ENCODE measurements at regions not wholly inside any gene's neighbourhood (a gene's known extent, or its start where the extent isn't known, plus 50 kb on each side); places are given as distances from the start of the nearest gene placed in this dataset.
A peak's percentile ranks its signal among the peaks of the same experiment; 100 is the strongest.

DNA sequence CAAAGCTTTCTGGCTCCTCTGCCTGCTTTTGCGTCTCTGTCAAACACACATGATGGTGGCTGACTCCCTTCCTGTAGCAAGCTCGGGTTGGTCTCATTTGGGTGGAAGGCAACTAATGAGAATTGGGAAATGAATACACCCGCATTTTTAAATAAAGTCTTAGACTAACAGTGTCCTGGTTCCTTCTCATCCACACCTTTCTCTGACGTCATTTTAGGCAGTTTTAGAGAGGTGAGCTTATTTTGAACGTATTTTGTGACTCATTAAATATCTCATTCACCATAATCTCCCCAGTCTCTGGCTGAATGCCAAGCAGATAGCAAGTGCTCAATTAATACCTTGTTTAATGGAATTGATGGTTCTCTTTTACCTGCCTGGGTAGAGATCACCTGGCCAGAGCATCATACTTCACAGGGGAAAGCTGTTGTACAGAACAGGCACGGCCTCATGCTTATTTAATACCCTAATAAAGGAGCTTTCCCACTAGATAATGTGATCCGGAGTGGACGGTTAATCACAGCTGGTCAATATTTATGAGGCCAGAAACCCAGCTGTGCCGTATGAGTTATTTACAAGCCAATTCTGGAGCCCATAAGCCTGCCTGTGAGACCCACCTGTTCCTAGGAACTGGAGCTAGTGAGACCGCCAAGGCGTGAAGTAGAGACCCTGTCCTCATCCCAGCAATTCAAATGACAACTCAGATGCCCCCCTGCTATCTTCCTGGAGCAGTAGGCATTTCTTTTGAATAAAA is 149.7 kb upstream of the PROK2 start:
- Histone ChIP-seq H3K4me3 (IDR thresholded peaks at IDR 0.05; ENCODE audit: insufficient read depth, low read depth, low read length) (no peak overlapping the region), H3K27me3 (ENCODE audit: insufficient read depth, low read depth) (no peaks in the 10 kb centered on the region), H3K27ac (no peak overlapping the region), H3K4me1 (ENCODE audit: low read depth, poor library complexity, severe bottlenecking) (no peaks in the 10 kb centered on the region), H3K36me3 (ENCODE audit: insufficient read depth) (no peaks in the 10 kb centered on the region), H2AFZ (ENCODE audit: low read depth) (no peak overlapping the region), H4K20me1 (ENCODE audit: insufficient read depth) (no peaks in the 10 kb centered on the region), H3K4me2 (no peak overlapping the region), H3K79me2 (ENCODE audit: insufficient read depth, low read depth) (no peaks in the 10 kb centered on the region), H3K9ac (no peak overlapping the region)
- TF ChIP-seq CTCF (conservative IDR thresholded peaks at IDR 0.05; ENCODE audit: low read depth, low read length) = no peak

- Histone ChIP-seq H3K36me3 (ENCODE audit: insufficient read depth) (no peaks in the 10 kb centered on the region), H4K20me1 (ENCODE audit: insufficient read depth) (no peaks in the 10 kb centered on the region), H3K4me1 (ENCODE audit: low read depth, poor library complexity, severe bottlenecking) (no peaks in the 10 kb centered on the region), H3K27ac (no peak overlapping the region), H3K79me2 (ENCODE audit: insufficient read depth, low read depth) (no peaks in the 10 kb centered on the region), H3K9ac (no peak overlapping the region), H2AFZ (ENCODE audit: low read depth) (no peak overlapping the region), H3K4me2 (no peak overlapping the region), H3K4me3 (IDR thresholded peaks at IDR 0.05; ENCODE audit: insufficient read depth, low read depth, low read length) (no peak overlapping the region), H3K27me3 (ENCODE audit: insufficient read depth, low read depth) (no peaks in the 10 kb centered on the region)
- no peak for TF ChIP-seq CTCF (conservative IDR thresholded peaks at IDR 0.05; ENCODE audit: low read depth, low read length)
Measured at GRCh38 chr3:71931922-71932321, 147.0 kb upstream of the PROK2 start.

DNA sequence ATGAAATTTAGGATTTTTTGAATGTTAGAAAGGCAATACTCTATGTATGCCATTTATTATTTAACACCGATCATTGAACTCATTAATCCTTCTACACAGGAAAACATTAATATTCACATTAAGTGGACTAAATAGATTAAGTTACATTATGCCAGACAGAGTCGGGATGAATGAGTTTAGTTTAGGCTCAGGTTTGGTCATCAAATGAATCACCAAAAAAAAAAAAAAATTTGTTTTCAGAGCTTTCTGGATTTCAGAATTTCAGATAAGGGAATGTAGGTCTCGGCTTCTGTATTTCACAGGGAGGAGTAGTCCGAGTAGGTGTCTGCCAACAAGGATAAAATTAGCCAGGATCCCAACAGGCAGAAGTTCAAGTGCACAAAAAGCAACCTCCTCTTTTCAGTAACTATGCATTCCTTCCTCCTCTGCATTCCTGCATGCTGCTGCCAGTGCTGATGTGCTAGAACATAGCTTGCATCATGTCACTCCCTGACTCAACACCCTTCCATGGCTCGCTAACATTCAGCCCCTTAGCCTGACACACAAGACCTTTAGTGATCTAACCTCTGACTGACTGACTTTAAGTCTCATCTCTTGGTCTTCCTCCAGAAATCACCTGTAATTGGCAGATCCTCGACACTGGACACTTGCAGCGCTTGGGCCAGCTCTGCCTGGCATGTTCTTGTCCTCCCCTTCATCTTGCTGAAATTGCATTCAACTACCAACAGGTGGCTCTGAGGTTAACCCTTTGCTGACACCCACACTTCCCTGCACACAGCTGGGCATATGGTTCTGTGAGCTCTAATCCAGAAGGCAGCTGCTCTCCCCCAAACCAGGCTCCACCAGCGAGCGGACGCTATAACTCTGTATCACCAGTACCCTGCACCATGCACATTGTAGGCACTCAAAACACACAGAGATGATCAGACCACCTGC is 145.4 kb upstream of the PROK2 start:
- H3K4me2 ChIP-seq = no peak overlapping the region
- no peak overlapping the region for H2AFZ ChIP-seq (ENCODE audit: low read depth)
- H3K9ac ChIP-seq = no peak overlapping the region
- TF ChIP-seq CTCF (conservative IDR thresholded peaks at IDR 0.05; ENCODE audit: low read depth, low read length) = 0 out of 2 replicates have a peak, but pooled peaks have one; percentile 29
- H3K79me2 ChIP-seq (ENCODE audit: insufficient read depth, low read depth) = no peaks in the 10 kb centered on the region
- no peaks in the 10 kb centered on the region for H3K4me1 ChIP-seq (ENCODE audit: low read depth, poor library complexity, severe bottlenecking)
- no peaks in the 10 kb centered on the region for H3K36me3 ChIP-seq (ENCODE audit: insufficient read depth)
- no peaks in the 10 kb centered on the region for H3K27me3 ChIP-seq (ENCODE audit: insufficient read depth, low read depth)
- H3K4me3 ChIP-seq (IDR thresholded peaks at IDR 0.05; ENCODE audit: insufficient read depth, low read depth, low read length) = no peak overlapping the region
- H3K27ac ChIP-seq = no peak overlapping the region
- no peaks in the 10 kb centered on the region for H4K20me1 ChIP-seq (ENCODE audit: insufficient read depth)

- Histone ChIP-seq H3K36me3 (ENCODE audit: insufficient read depth) (no peaks in the 10 kb centered on the region), H3K4me3 (IDR thresholded peaks at IDR 0.05; ENCODE audit: insufficient read depth, low read depth, low read length) (no peak overlapping the region), H4K20me1 (ENCODE audit: insufficient read depth) (no peaks in the 10 kb centered on the region), H3K27ac (no peak overlapping the region), H3K4me2 (no peak overlapping the region), H3K4me1 (ENCODE audit: low read depth, poor library complexity, severe bottlenecking) (no peaks in the 10 kb centered on the region), H3K27me3 (ENCODE audit: insufficient read depth, low read depth) (no peaks in the 10 kb centered on the region), H2AFZ (ENCODE audit: low read depth) (no peak overlapping the region), H3K79me2 (ENCODE audit: insufficient read depth, low read depth) (no peaks in the 10 kb centered on the region), H3K9ac (no peak overlapping the region)
- no peak for TF ChIP-seq CTCF (conservative IDR thresholded peaks at IDR 0.05; ENCODE audit: low read depth, low read length)
Measured at GRCh38 chr3:71928212-71928611, 143.3 kb upstream of the PROK2 start.
